ENCODE measurements at regions not wholly inside any gene's neighbourhood (a gene's known extent, or its start where the extent isn't known, plus 50 kb on each side); places are given as distances from the start of the nearest gene placed in this dataset.

GRCh38 chr7:114070246-114070645, 151.4 kb upstream of the PPP1R3A start:
- no peak for DNase-seq (ENCODE audit: low spot score)
- TF ChIP-seq CTCF (IDR thresholded peaks at IDR 0.05; ENCODE audit: extremely low read depth, missing control alignments), result no peak

GRCh38 chr7:114062810-114063209, 144.0 kb upstream of the PPP1R3A start:
- DNase-seq (ENCODE audit: low spot score), result no peak
- TF ChIP-seq CTCF (IDR thresholded peaks at IDR 0.05; ENCODE audit: extremely low read depth, missing control alignments), result no peak

GRCh38 chr7:114051871-114052331, 133.1 kb upstream of the PPP1R3A start:
- DNase-seq (ENCODE audit: low spot score), result peak; percentile 18
- no peak for TF ChIP-seq CTCF (IDR thresholded peaks at IDR 0.05; ENCODE audit: extremely low read depth, missing control alignments)

GRCh38 chr7:114050571-114050970, 131.8 kb upstream of the PPP1R3A start:
- TF ChIP-seq CTCF (IDR thresholded peaks at IDR 0.05; ENCODE audit: extremely low read depth, missing control alignments), result no peak
- no peak for DNase-seq (ENCODE audit: low spot score)

GRCh38 chr7:114048386-114049235, 129.8 kb upstream of the PPP1R3A start:
- no peak for DNase-seq (ENCODE audit: low spot score)
- no peak for TF ChIP-seq CTCF (IDR thresholded peaks at IDR 0.05; ENCODE audit: extremely low read depth, missing control alignments)

GRCh38 chr7:114047889-114048288, 129.1 kb upstream of the PPP1R3A start:
- TF ChIP-seq CTCF (IDR thresholded peaks at IDR 0.05; ENCODE audit: extremely low read depth, missing control alignments), result no peak
- DNase-seq (ENCODE audit: low spot score), result no peak

- no peak for TF ChIP-seq CTCF (IDR thresholded peaks at IDR 0.05; ENCODE audit: extremely low read depth, missing control alignments)
- DNase-seq (ENCODE audit: low spot score), result no peak
Observed at GRCh38 chr7:114033475-114033874, 114.7 kb upstream of the PPP1R3A start.
